ENCODE measurements at regions not wholly inside any gene's neighbourhood (a gene's known extent, or its start where the extent isn't known, plus 50 kb on each side); places are given as distances from the start of the nearest gene placed in this dataset.

- Histone ChIP-seq H3K27ac (ENCODE audit: low read length) (no peak overlapping the region), H3K9me3 (ENCODE audit: control insufficient read depth, insufficient read depth, low read depth, low read length) (no peaks in the 10 kb centered on the region), H3K4me1 (ENCODE audit: control insufficient read depth, insufficient read depth, low read length) (no peaks in the 10 kb centered on the region), H3K36me3 (ENCODE audit: control insufficient read depth, insufficient read depth, low read length) (no peaks in the 10 kb centered on the region), H3K4me3 (ENCODE audit: low read depth in 2 of 2, low read length in 2 of 2) (no peak overlapping the region), H3K27me3 (ENCODE audit: control insufficient read depth, insufficient read depth, low read length) (no peaks in the 10 kb centered on the region)
- ChIA-PET POLR2A (no interaction called here), CTCF (no interaction called here)
- DNase-seq (ENCODE audit: low read depth, low spot score) (no peak), ATAC-seq (no peak)
- in situ Hi-C loops (cut with HindIII; ENCODE audit: low pct_unique_long_range_greater_than_20kb, low sequenced_read_pairs): no loop called here
- intact Hi-C loops (cut with micrococcal nuclease; ENCODE audit: unreplicated experiment): no loop called here
- TF ChIP-seq SIN3A (IDR thresholded peaks at IDR 0.05; ENCODE audit: borderline replicate concordance, insufficient read depth, low read depth, low read length): no peak
- TF ChIP-seq POLR2AphosphoS5 (IDR thresholded peaks at IDR 0.05; ENCODE audit: low read depth, low read length): no peak
- TF ChIP-seq REST (IDR thresholded peaks at IDR 0.05; ENCODE audit: insufficient read depth in 1 of 2, low read depth in 2 of 2, low read length in 1 of 2): no peak
- no peak for TF ChIP-seq TCF7L2 (IDR thresholded peaks at IDR 0.05; ENCODE audit: low read depth, low read length)
- no peak for TF ChIP-seq CTCF (IDR thresholded peaks at IDR 0.05)
- no TSS peak for BruUV-seq (replicated peaks)
Measured at GRCh38 chr1:94721240-94721639, 98.9 kb upstream of the SLC44A3 start.

GRCh38 chr1:94719926-94720793, 100.0 kb upstream of the SLC44A3 start:
- TF ChIP-seq TCF7L2 (IDR thresholded peaks at IDR 0.05; ENCODE audit: low read depth, low read length): no peak
- no peak for TF ChIP-seq POLR2AphosphoS5 (IDR thresholded peaks at IDR 0.05; ENCODE audit: low read depth, low read length)
- no peak for TF ChIP-seq REST (IDR thresholded peaks at IDR 0.05; ENCODE audit: insufficient read depth in 1 of 2, low read depth in 2 of 2, low read length in 1 of 2)
- TF ChIP-seq SIN3A (IDR thresholded peaks at IDR 0.05; ENCODE audit: borderline replicate concordance, insufficient read depth, low read depth, low read length): no peak
- TF ChIP-seq CTCF (IDR thresholded peaks at IDR 0.05): no peak
- Histone ChIP-seq H3K27ac (ENCODE audit: low read length) (no peak overlapping the region), H3K27me3 (ENCODE audit: control insufficient read depth, insufficient read depth, low read length) (no peaks in the 10 kb centered on the region), H3K9me3 (ENCODE audit: control insufficient read depth, insufficient read depth, low read depth, low read length) (no peaks in the 10 kb centered on the region), H3K4me3 (ENCODE audit: low read depth in 2 of 2, low read length in 2 of 2) (no peak overlapping the region), H3K36me3 (ENCODE audit: control insufficient read depth, insufficient read depth, low read length) (no peaks in the 10 kb centered on the region), H3K4me1 (ENCODE audit: control insufficient read depth, insufficient read depth, low read length) (no peaks in the 10 kb centered on the region)
- ChIA-PET CTCF (no interaction called here), POLR2A (no interaction called here)
- no TSS peak for BruUV-seq (replicated peaks)
- intact Hi-C loops (cut with micrococcal nuclease; ENCODE audit: unreplicated experiment): no loop called here
- no peak for DNase-seq (ENCODE audit: low read depth, low spot score)
- in situ Hi-C loops (cut with HindIII; ENCODE audit: low pct_unique_long_range_greater_than_20kb, low sequenced_read_pairs): no loop called here
- no peak for ATAC-seq
